HAP-1 (cell line): ENCODE measurements at regions not wholly inside any gene's neighbourhood (a gene's known extent, or its start where the extent isn't known, plus 50 kb on each side); places are given as distances from the start of the nearest gene placed in this dataset.
"Not testable (repeated sequence)": the region's sequence is repeated elsewhere in the genome, so short reads cannot be mapped to it uniquely, and the experiment has no call there.

ENCODE experiments used
- DNase-seq, 2 experiments: peaks; one replicate each; pipeline ENCODE4 v3.0.0-alpha.2; 2016 to 2020; ENCODE audit warnings: low spot score in 2 of 2
- H3K27me3 ChIP-seq: fragments of 250-450 bp; sonication (Bioruptor Pico); 2 replicates; pipeline ENCODE4 v1.5.1; 2020; ENCODE audit warnings: low read depth, mild to moderate bottlenecking, moderate library complexity
- H3K36me3 ChIP-seq: fragments of 250-450 bp; sonication (Bioruptor Pico); replicated peaks from 2 replicates; pipeline ENCODE4 v1.5.1; 2020; ENCODE audit warnings: mild to moderate bottlenecking
- H3K4me1 ChIP-seq: fragments of 250-450 bp; sonication (Bioruptor Pico); 2 replicates; pipeline ENCODE4 v1.5.1; 2020; ENCODE audit warnings: mild to moderate bottlenecking
- H3K4me3 ChIP-seq: fragments of 250-450 bp; sonication (Bioruptor Pico); 2 replicates; pipeline ENCODE4 v1.5.1; 2020; ENCODE audit warnings: mild to moderate bottlenecking, moderate library complexity
- H3K9me3 ChIP-seq: fragments of 250-450 bp; sonication (Bioruptor Pico); 2 replicates; pipeline ENCODE4 v1.5.1; 2020; ENCODE audit warnings: mild to moderate bottlenecking, moderate library complexity
- in situ Hi-C: fragments of 300-500 bp; cut with MboI; formaldehyde crosslinking; loops from 3 replicates; pipeline ENCODE4 v1.14.3; 2020; ENCODE audit warnings: low sequenced_read_pairs, inconsistent platforms, mixed read lengths

- no peak overlapping the region for H3K4me3 ChIP-seq
- peaks cover 5% of the 10 kb centered on the region for H3K4me1 ChIP-seq
- no peaks in the 10 kb centered on the region for H3K27me3 ChIP-seq
- DNase-seq, result peak in 1 of 2 experiments; percentile 28
- no peaks in the 10 kb centered on the region for H3K9me3 ChIP-seq
- in situ Hi-C loops, result no loop called here
- no peaks in the 10 kb centered on the region for H3K36me3 ChIP-seq
These were observed 61.9 kb upstream of the ADGRL2 start for GRCh38 chr1:81738875-81739274.

GRCh38 chr1:81733480-81733879, 67.3 kb upstream of the ADGRL2 start:
- peaks cover under 1% of the 10 kb centered on the region for H3K4me1 ChIP-seq
- DNase-seq, result no peak
- in situ Hi-C loops, result no loop called here
- H3K4me3 ChIP-seq, result no peak overlapping the region
- H3K27me3 ChIP-seq, result no peaks in the 10 kb centered on the region
- no peaks in the 10 kb centered on the region for H3K36me3 ChIP-seq
- H3K9me3 ChIP-seq, result no peaks in the 10 kb centered on the region

- H3K36me3 ChIP-seq, result no peaks in the 10 kb centered on the region
- no peaks in the 10 kb centered on the region for H3K9me3 ChIP-seq
- H3K4me3 ChIP-seq, result no peak overlapping the region
- no peaks in the 10 kb centered on the region for H3K27me3 ChIP-seq
- H3K4me1 ChIP-seq, result peaks cover 8% of the 10 kb centered on the region
- DNase-seq, result no peak
- in situ Hi-C loops, result no loop called here
These were observed 68.7 kb upstream of the ADGRL2 start for GRCh38 chr1:81731989-81732388.

DNA sequence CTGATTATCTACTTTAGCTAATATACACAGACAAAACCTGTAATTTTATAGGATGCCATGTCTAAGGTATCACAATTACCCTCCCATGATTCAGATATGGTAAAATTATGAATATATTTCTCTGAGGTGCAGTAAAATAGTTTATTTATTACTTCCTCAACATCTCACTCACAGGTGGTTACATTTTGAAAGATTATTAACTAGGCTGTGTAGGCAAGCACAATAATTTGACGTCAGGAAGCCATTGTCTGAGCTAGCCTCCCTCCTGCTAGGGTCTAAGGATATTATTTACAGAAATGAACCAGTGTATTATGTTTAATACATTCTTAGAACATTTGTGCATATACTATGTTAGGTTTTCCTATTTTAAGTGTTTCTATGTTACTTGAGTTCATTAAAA, 69.9 kb upstream of the ADGRL2 start:
- H3K9me3 ChIP-seq, result no peaks in the 10 kb centered on the region
- no peaks in the 10 kb centered on the region for H3K36me3 ChIP-seq
- DNase-seq, result no peak
- H3K27me3 ChIP-seq, result no peaks in the 10 kb centered on the region
- no peak overlapping the region for H3K4me3 ChIP-seq
- in situ Hi-C loops, result no loop called here
- H3K4me1 ChIP-seq, result peaks cover 8% of the 10 kb centered on the region

DNA sequence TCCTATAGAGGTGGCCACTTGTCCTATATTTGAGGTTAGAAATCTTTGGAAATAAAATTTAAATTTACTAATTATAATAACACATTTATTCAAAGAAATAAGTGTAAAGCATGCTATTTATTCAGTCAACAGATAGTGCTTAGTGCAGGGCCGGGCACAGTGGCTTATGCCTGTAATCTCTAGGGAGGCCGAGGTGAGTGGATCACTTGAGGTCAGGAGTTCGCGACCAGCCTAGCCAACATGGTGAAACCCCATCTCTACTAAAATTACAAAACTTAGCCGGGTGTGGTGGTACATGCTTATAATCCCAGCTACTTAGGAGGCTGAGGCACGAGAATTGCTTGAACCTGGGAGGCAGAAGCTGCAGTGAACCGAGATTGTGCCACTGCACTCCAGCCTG, 70.4 kb upstream of the ADGRL2 start:
- H3K9me3 ChIP-seq, H3K36me3 ChIP-seq, H3K4me3 ChIP-seq, H3K4me1 ChIP-seq, H3K27me3 ChIP-seq, in situ Hi-C loops, DNase-seq: not testable (repeated sequence)

GRCh38 chr1:81729818-81730217, 70.9 kb upstream of the ADGRL2 start:
- Histone ChIP-seq H3K9me3 (no peaks in the 10 kb centered on the region), H3K4me3 (no peak overlapping the region), H3K36me3 (no peaks in the 10 kb centered on the region), H3K4me1 (peaks cover 9% of the 10 kb centered on the region), H3K27me3 (no peaks in the 10 kb centered on the region)
- no peak for DNase-seq
- in situ Hi-C loops, result no loop called here

DNA sequence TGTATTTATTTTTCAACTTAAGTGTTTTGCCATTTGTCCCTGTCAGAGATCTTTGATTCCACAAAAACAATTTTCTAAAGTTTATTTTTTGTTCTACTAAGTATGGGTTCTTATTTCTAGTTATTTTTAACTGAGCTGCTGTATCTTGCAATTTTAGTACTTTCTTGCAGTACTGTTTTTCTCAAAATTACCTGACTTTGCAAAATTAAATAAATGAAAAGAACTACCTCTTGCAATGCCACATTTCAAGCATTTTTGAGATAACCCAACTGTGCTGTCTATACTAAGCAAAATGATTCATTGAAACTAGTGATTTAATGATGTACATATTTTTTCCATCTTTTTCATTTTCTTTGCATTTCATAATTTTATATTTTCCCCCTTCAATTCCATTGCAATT, 71.5 kb upstream of the ADGRL2 start:
- Histone ChIP-seq H3K36me3 (no peaks in the 10 kb centered on the region), H3K4me3 (no peak overlapping the region), H3K4me1 (peaks cover 15% of the 10 kb centered on the region), H3K27me3 (no peaks in the 10 kb centered on the region), H3K9me3 (no peaks in the 10 kb centered on the region)
- no peak for DNase-seq
- in situ Hi-C loops, result no loop called here

- Histone ChIP-seq H3K4me3 (no peak overlapping the region), H3K4me1 (peaks cover 19% of the 10 kb centered on the region), H3K27me3 (no peaks in the 10 kb centered on the region), H3K36me3 (no peaks in the 10 kb centered on the region), H3K9me3 (no peaks in the 10 kb centered on the region)
- in situ Hi-C loops, result no loop called here
- no peak for DNase-seq
These were observed 74.9 kb upstream of the ADGRL2 start for GRCh38 chr1:81725823-81726222.

GRCh38 chr1:81722631-81723328, 78.0 kb upstream of the ADGRL2 start:
- DNase-seq, H3K36me3 ChIP-seq, H3K9me3 ChIP-seq, H3K27me3 ChIP-seq, H3K4me3 ChIP-seq, in situ Hi-C loops: not testable (repeated sequence)
- peaks cover 22% of the 10 kb centered on the region for H3K4me1 ChIP-seq

DNA sequence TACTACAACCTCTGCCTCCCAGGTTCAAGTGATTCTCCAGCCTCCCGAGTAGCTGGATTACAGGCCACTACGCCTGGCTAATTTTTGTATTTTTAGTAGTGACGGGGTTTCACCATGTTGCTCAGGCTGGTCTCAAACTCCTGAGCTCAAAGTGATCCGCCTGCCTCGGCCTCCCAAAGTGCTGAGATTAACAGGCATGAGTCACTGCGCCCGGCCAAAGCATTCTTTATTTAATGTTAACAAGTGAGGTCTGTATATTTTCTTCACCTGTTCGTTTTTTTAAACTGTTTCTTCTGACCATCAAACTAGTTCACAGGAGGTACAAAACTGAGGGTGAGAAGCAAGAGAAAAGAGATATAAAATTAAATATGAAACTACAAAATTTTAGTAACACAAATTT, 80.5 kb upstream of the ADGRL2 start:
- H3K9me3 ChIP-seq, H3K36me3 ChIP-seq, H3K4me3 ChIP-seq, in situ Hi-C loops, DNase-seq, H3K27me3 ChIP-seq: not testable (repeated sequence)
- peaks cover 30% of the 10 kb centered on the region for H3K4me1 ChIP-seq

DNA sequence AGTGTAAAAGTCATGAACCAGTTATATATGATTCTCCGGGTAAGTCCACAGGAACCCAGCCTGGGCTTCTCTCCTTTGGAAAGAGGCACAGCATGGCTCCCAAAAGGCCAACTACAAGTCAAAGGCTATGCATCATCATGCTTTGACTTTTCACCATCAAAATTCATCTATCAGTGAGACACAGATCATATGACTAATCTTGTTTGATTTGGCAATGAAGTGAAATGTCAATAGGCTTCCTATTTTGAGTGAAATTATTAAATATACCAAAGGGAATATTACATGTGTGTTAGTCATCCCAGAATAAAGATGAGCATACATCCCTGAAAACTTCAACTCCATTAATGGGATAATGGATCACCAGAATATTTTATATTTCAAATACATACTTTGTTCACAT, 83.5 kb upstream of the ADGRL2 start:
- Histone ChIP-seq H3K9me3 (no peaks in the 10 kb centered on the region), H3K36me3 (no peaks in the 10 kb centered on the region), H3K27me3 (no peaks in the 10 kb centered on the region), H3K4me3 (no peak overlapping the region), H3K4me1 (peaks cover 27% of the 10 kb centered on the region)
- no peak for DNase-seq
- in situ Hi-C loops, result no loop called here

- peak in 1 of 2 experiments; percentile 50 for DNase-seq
- H3K4me3 ChIP-seq, result no peak overlapping the region
These were observed 85.3 kb upstream of the ADGRL2 start for GRCh38 chr1:81715391-81715790.

GRCh38 chr1:81714636-81715035, 86.1 kb upstream of the ADGRL2 start:
- Histone ChIP-seq H3K4me3 (no peak overlapping the region), H3K36me3 (no peaks in the 10 kb centered on the region), H3K27me3 (no peaks in the 10 kb centered on the region), H3K9me3 (no peaks in the 10 kb centered on the region), H3K4me1 (peaks cover 27% of the 10 kb centered on the region)
- no peak for DNase-seq
- in situ Hi-C loops, result no loop called here

More at GRCh38 chr1:81715391-81715790, 85.3 kb upstream of the ADGRL2 start:
- peaks cover 27% of the 10 kb centered on the region for H3K4me1 ChIP-seq
- in situ Hi-C loops, result no loop called here
- H3K9me3 ChIP-seq, result no peaks in the 10 kb centered on the region
- H3K27me3 ChIP-seq, result no peaks in the 10 kb centered on the region
- H3K36me3 ChIP-seq, result no peaks in the 10 kb centered on the region

DNA sequence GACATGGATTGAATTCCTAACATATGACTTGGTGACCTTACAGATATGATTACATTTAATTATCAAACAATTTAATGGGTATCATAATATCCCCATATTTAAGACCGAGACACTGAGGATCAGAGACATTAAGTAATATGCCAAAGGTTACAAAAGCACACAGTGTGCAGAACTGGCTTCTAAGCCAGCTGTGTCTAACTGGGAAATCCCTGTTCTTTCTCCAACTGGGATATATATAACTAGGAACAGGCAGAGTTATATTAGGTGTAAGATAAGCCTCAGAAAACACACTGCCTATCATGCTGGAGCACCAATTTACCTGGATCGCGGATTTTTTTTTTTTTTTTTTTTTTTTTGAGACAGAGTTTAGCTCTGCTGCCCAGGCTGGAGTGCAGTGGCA, 88.3 kb upstream of the ADGRL2 start:
- no peak for DNase-seq
- in situ Hi-C loops, result no loop called here
- no peaks in the 10 kb centered on the region for H3K9me3 ChIP-seq
- H3K27me3 ChIP-seq, result no peaks in the 10 kb centered on the region
- no peaks in the 10 kb centered on the region for H3K36me3 ChIP-seq
- peaks cover 16% of the 10 kb centered on the region for H3K4me1 ChIP-seq
- no peak overlapping the region for H3K4me3 ChIP-seq

- Histone ChIP-seq H3K4me1 (peaks cover 23% of the 10 kb centered on the region), H3K27me3 (no peaks in the 10 kb centered on the region), H3K4me3 (no peak overlapping the region), H3K36me3 (no peaks in the 10 kb centered on the region), H3K9me3 (no peaks in the 10 kb centered on the region)
- no peak for DNase-seq
- in situ Hi-C loops, result no loop called here
These were observed 89.9 kb upstream of the ADGRL2 start for GRCh38 chr1:81710857-81711256.
